Mucosa of rectum (tissue), 2 donors: ENCODE measurements at regions not wholly inside any gene's neighbourhood (a gene's known extent, or its start where the extent isn't known, plus 50 kb on each side); places are given as distances from the start of the nearest gene placed in this dataset.
A peak's percentile ranks its signal among the peaks of the same experiment; 100 is the strongest.

Source experiments
- H3K27ac ChIP-seq, 2 donors: one replicate each; pipeline ENCODE4 v1.7.0; 2013; ENCODE audit warnings: inconsistent platforms in 2 of 2, low read depth in 2 of 2, low read length in 2 of 2
- H3K27me3 ChIP-seq, 2 donors: one replicate each; pipeline ENCODE4 v1.7.0; 2013; ENCODE audit warnings: low read length in 2 of 2; ENCODE audit not compliant: control insufficient read depth in 2 of 2, insufficient read depth in 2 of 2
- H3K36me3 ChIP-seq, 2 donors: one replicate each; pipeline ENCODE4 v1.7.0; 2013; ENCODE audit warnings: low read length in 2 of 2; ENCODE audit not compliant: control insufficient read depth in 2 of 2, insufficient read depth in 2 of 2
- H3K4me1 ChIP-seq, 2 donors: one replicate each; pipeline ENCODE4 v1.7.0; 2013; ENCODE audit warnings: low read length in 2 of 2, mild to moderate bottlenecking in 1 of 2; ENCODE audit not compliant: control insufficient read depth in 2 of 2, insufficient read depth in 2 of 2
- H3K4me3 ChIP-seq, 2 donors: one replicate each; pipeline ENCODE4 v1.7.0; 2013; ENCODE audit warnings: low read length in 2 of 2
- H3K9ac ChIP-seq, 2 donors: one replicate each; pipeline ENCODE4 v1.7.0; 2013; ENCODE audit warnings: low read length in 2 of 2, low read depth in 1 of 2, mild to moderate bottlenecking in 1 of 2
- H3K9me3 ChIP-seq, 2 donors: one replicate each; pipeline ENCODE4 v1.7.0; 2013; ENCODE audit warnings: low read length in 2 of 2; ENCODE audit not compliant: control insufficient read depth in 2 of 2
- donor health status: healthy.
- donor health status: Normal muscosa, but diverticular disease.

DNA sequence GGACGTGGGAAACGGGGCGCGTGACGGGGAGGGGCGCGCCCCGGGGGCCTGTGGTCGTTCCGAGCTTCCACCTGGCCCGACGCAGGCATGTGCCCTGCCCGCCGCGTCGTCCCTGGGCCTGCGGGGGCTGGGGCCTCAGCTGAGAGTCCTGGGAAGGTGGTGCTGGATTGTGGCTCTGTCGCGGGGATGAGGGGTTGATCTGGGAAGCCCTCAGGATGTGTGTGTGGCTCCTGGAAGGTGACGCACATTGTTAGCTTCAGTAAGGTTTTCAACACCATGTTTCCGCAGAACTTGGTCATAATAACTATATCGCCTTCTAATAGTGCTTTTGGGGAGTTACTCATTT is 589.1 kb downstream of the MTRR start:
- H3K36me3 ChIP-seq: no peaks in the 10 kb centered on the region
- H3K9ac ChIP-seq: peak overlapping the region; percentile 68 to 86
- peak overlapping the region; percentile 73 to 92 for H3K4me3 ChIP-seq
- peaks cover 8 to 13% of the 10 kb centered on the region in 2 donors for H3K4me1 ChIP-seq
- H3K27ac ChIP-seq: peak overlapping the region; percentile 63
- H3K9me3 ChIP-seq: no peaks in the 10 kb centered on the region
- no peaks in the 10 kb centered on the region for H3K27me3 ChIP-seq

DNA sequence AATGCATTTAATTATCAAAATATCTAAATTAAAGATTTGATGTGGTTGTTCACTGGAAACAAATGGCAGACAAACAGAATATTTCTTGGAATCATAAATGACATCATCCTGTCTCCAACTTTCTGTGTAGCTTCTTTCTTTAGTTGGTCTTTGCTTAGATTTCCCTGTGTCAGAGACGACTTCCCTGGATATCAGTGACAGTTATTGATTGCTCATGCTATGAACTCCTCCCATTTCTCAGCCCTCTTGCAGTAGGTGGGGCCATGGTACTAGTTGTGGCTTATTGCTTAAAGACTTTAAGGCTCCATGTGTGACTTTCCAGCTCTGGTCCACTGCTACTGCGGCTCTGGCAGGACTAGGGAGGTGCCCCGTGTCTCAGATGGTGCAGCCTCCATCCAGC is 592.6 kb downstream of the MTRR start:
- H3K4me3 ChIP-seq: no peak overlapping the region
- H3K9ac ChIP-seq: no peak overlapping the region
- H3K9me3 ChIP-seq: no peaks in the 10 kb centered on the region
- H3K27ac ChIP-seq: no peak overlapping the region
- H3K36me3 ChIP-seq: no peaks in the 10 kb centered on the region
- H3K27me3 ChIP-seq: no peaks in the 10 kb centered on the region
- H3K4me1 ChIP-seq: peaks cover 14 to 18% of the 10 kb centered on the region in 2 donors

DNA sequence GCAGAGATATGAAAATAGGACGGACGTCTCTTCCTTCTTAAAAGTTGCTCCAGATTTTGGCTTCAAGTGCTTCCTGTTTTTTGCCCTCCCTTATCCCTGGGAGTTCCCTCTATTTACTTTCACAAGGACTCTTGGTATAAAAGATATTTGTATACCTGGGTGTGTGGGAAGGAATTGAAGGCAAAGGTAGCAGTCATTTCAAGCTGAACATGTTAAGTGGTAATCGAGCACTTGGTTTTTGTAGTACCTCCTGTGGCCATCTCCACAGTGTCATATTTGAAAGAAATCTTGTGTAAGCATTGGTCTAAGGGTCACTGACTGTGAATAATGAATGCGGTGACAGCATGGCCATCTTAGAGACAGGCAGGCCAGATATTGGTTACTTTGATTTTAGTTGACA is 593.6 kb downstream of the MTRR start:
- H3K27me3 ChIP-seq: no peaks in the 10 kb centered on the region
- no peaks in the 10 kb centered on the region for H3K9me3 ChIP-seq
- H3K4me3 ChIP-seq: peak overlapping the region in 1 of 2 donors; percentile 22
- peaks cover 13 to 14% of the 10 kb centered on the region in 2 donors for H3K4me1 ChIP-seq
- no peaks in the 10 kb centered on the region for H3K36me3 ChIP-seq
- H3K9ac ChIP-seq: no peak overlapping the region
- peak overlapping the region; percentile 49 to 58 for H3K27ac ChIP-seq

DNA sequence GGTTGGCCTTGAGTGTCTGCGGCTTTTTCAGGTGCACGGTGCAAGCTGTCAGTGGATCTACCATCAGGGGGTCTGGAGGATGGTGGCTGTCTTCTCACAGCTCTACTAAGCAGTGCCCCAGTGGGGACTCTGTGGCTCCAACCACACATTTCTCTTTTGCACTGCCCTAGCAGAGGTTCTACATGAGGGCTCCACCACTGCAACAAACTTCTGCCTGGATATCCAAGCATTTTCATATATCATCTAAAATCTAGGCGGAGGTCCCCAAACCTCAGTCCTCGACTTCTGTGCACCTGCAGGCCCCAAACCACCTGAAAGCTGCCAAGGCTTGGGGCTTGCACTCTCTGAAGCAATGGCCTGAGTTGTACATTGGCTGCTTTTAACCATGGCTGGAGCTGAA is 601.5 kb downstream of the MTRR start:
- H3K9me3 ChIP-seq: peaks cover 0 to 6% of the 10 kb centered on the region in 2 donors
- H3K4me3 ChIP-seq: no peak overlapping the region
- H3K36me3 ChIP-seq: no peaks in the 10 kb centered on the region
- H3K27ac ChIP-seq: no peak overlapping the region
- H3K4me1 ChIP-seq: peaks cover 0 to 4% of the 10 kb centered on the region in 2 donors
- no peaks in the 10 kb centered on the region for H3K27me3 ChIP-seq
- no peak overlapping the region for H3K9ac ChIP-seq

DNA sequence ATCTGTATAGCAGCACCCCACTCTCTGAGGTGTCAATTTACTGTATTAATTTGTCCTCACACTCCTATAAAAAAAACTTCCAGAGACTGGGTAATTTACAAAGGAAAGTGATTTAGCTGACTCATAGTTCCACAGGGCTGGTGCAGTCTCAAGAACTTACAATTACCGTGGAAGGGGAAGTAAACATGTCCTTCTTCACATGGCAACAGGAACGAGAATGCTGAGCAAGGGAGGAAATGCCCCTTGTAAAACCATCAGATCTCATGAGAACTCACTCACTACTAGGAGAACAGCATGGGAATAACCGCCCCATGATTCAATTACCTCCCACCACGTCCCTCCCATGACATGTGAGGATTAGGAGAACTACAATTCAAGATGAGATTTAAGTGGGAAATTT is 602.6 kb downstream of the MTRR start:
- Histone ChIP-seq H3K9ac (no peak overlapping the region), H3K27me3 (no peaks in the 10 kb centered on the region), H3K4me1 (peaks cover 0 to 4% of the 10 kb centered on the region in 2 donors), H3K9me3 (peaks cover 0 to 6% of the 10 kb centered on the region in 2 donors), H3K36me3 (no peaks in the 10 kb centered on the region), H3K4me3 (no peak overlapping the region), H3K27ac (no peak overlapping the region)

DNA sequence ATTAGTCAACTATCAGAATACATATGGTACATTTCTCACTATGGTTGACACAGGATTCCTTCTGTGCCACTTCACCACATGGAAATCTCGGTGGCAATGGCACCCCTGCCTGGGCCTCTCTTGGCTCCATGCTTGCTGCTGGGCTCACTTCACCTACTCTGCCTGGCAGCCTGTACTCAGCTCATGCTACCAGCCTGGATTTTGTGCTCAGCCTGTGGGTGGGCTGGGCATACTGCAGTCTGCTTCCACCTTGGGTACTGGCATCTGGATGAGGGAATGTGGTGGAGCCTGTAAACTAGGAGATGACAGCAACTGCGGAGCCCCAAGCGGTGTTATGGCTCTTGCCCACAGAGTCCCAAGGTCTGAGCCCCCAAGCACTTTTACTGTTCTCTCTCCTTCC is 604.1 kb downstream of the MTRR start:
- peaks cover 0 to 6% of the 10 kb centered on the region in 2 donors for H3K9me3 ChIP-seq

DNA sequence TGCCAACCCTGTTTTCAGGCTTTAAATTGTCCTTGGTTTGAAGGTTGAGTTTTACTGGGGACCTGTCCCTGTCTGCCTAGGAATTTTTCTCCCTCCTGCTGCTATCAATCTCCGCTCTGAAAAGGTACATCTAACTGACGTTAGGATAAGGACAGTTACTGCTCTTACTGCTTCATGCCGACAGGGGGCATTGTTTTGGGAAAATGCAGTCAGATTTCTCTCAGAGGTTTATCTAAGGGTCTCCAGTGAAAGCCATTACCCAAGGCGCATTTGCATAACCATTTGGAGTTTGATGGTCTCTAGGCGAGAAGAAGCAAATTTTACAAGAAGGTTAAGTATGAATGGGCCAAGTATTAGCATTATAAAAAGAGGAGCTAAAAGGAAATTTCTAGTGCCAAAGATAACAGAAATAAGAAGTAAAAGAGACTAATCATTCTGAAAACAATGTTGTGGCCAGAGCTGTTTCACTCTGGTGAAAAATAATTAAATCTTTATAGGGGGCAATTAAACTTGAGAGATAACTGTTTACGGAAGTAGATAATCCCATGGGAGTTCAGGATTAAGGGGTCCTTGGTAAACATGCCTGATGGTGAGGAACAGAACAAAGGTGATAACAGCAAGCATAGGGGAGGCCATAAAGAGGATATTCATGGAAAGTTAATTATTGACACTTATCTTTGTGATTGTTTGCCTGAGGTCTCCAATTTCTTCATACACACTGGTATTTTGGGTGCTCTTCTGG is 605.0 kb downstream of the MTRR start:
- Histone ChIP-seq H3K4me1 (peaks cover 0 to 4% of the 10 kb centered on the region in 2 donors), H3K9me3 (peaks cover 0 to 6% of the 10 kb centered on the region in 2 donors)

More for the DNA sequence above, 604.1 kb downstream of the MTRR start:
- no peaks in the 10 kb centered on the region for H3K36me3 ChIP-seq
- no peak overlapping the region for H3K4me3 ChIP-seq
- H3K27ac ChIP-seq: no peak overlapping the region
- peaks cover 0 to 4% of the 10 kb centered on the region in 2 donors for H3K4me1 ChIP-seq
- H3K27me3 ChIP-seq: no peaks in the 10 kb centered on the region
- no peak overlapping the region for H3K9ac ChIP-seq

DNA sequence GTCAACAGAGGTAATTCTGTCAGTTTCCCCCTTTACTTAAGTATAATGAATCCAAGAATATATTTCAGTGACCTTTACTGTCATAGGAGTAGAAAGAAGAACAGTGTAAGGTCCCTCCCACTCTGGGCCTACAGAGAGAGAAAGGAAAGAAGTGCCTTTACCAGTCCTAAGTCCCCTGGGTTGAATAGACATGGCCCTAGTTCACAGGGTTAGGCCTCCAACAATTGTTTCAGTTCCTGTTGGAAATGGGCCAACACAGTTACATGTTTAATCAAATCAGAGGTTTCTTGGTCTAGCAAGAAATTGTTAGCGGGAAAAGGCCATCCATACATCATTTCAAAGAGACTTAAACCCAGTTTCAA is 605.6 kb downstream of the MTRR start:
- Histone ChIP-seq H3K9ac (no peak overlapping the region), H3K4me1 (peaks cover 0 to 4% of the 10 kb centered on the region in 2 donors), H3K36me3 (no peaks in the 10 kb centered on the region), H3K9me3 (peaks cover 0 to 6% of the 10 kb centered on the region in 2 donors), H3K4me3 (no peak overlapping the region), H3K27ac (no peak overlapping the region), H3K27me3 (no peaks in the 10 kb centered on the region)

More for the DNA sequence above, 605.0 kb downstream of the MTRR start:
- Histone ChIP-seq H3K9ac (no peak overlapping the region), H3K27ac (no peak overlapping the region), H3K27me3 (no peaks in the 10 kb centered on the region), H3K4me3 (no peak overlapping the region), H3K36me3 (no peaks in the 10 kb centered on the region)

DNA sequence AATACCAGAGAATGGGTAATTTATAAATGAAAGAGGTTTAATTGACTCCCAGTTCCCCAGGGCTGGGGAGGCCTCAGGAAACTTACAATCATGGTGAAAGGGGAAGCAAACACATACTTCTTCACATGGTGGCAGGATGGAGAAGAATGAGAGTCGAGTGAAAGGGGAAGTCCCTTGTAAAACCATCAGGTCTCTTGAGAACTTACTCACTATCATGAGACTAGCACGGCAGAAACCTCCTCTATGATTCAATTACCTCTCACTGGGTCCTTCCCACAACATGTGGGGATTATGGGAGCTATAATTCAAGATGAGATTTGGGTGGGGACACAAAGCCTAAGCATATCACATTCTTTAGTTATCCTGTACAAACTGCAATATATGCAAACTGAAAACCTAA is 609.4 kb downstream of the MTRR start:
- no peaks in the 10 kb centered on the region for H3K27me3 ChIP-seq
- no peak overlapping the region for H3K4me3 ChIP-seq
- H3K36me3 ChIP-seq: no peaks in the 10 kb centered on the region
- H3K27ac ChIP-seq: no peak overlapping the region
- no peak overlapping the region for H3K9ac ChIP-seq
- H3K9me3 ChIP-seq: no peaks in the 10 kb centered on the region
- peaks cover 0 to 4% of the 10 kb centered on the region in 2 donors for H3K4me1 ChIP-seq

DNA sequence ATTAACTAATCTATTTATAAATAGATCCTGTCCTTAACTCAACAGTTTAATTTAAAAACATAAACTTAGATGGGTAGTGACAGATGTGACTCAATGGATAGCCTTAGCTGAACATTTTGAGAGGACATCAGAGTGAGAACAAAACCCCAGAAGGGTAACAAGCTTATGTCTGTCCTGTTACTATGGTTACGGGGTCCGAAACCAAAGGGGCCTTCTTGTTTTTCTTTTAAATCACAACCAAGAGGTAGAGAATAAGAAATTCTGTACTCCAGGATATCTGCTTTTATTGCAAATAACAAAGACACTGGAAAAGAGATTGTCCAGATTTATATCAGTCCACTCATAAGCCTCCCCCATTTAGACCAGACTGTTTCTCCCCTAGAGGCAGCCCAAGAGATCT is 612.1 kb downstream of the MTRR start:
- Histone ChIP-seq H3K4me1 (no peaks in the 10 kb centered on the region), H3K27ac (no peak overlapping the region), H3K4me3 (no peak overlapping the region), H3K27me3 (no peaks in the 10 kb centered on the region), H3K9ac (no peak overlapping the region), H3K36me3 (no peaks in the 10 kb centered on the region), H3K9me3 (no peaks in the 10 kb centered on the region)
